GM19372 (cell line): ENCODE measurements at regions not wholly inside any gene's neighbourhood (a gene's known extent, or its start where the extent isn't known, plus 50 kb on each side); places are given as distances from the start of the nearest gene placed in this dataset.

Experiments
- ATAC-seq: cut with Tn5 transposase; IDR thresholded peaks from one replicate; pipeline ENCODE4 v1.9.1; 2021; ENCODE audit warnings: mild to moderate bottlenecking, low read depth, moderate library complexity; ENCODE audit not compliant: unreplicated experiment

DNA sequence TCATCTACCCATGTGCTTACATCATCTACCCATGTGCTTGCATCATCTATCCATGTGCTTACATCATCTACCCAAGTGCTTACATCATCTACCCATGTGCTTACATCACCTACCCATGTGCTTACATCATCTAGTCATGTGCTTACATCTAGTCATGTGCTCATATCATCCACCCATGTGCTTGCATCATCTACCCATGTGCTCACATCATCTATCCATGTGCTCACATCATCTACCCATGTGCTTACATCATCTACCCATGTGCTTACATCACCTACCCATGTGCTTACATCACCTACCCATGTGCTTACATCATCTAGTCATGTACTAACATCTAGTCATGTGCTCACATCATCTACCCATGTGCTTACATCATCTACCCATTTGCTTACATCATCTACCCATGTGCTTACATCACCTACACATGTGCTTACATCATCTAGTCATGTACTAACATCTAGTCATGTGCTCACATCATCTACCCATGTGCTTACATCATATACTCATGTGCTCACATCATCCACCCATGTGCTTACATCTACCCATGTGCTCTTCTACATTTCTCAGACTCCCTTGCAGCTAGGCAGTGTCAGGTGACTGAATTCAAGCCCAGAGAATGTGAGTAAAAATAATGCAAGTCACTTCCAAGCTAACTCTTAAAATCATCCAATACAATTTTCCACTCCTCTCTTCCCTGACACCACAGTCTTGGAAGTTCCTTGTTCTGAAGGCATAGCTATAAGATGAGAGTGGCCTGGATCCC is 196.8 kb downstream of the CBLN1 start:
- no peak for ATAC-seq

- ATAC-seq, result no peak
These were observed 200.1 kb downstream of the CBLN1 start for GRCh38 chr16:49081554-49081953.

DNA sequence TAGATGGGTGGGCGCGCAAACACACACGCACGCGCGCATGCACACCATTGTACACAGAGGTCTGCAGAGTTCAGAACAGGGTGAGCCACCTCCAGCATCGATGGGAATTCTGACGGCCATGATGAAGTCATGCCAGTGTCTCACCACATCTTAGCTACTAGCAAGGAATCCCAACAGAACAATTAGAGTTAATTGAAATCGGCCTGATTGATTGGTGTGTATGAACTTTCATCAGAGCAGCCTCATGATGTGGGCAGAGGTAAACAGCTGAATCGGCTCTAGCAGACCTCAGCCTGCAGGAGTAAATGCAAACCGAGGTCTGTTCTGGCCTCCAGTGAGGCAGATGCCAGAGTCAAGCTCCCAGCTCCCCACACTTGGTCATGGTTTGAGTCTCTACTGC is 200.6 kb downstream of the CBLN1 start:
- no peak for ATAC-seq

DNA sequence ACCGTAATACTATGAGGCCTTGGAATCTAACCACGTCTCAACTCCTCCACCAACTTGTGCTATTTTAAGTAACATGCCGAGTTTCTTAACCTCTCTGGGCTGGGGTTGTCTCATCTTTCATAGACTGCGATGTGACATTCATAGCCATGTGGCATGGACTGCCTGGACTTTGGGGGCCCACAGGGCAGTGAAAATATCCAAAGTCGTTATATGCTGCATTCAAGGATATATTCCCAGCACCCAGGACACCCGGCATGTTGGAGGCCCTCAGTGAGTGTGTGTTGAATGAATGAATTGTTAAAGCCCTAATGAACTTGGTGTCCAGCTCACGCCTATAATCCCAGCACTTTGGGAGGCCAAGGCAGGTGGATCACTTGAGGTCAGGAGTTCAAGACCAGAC is 203.1 kb downstream of the CBLN1 start:
- no peak for ATAC-seq

DNA sequence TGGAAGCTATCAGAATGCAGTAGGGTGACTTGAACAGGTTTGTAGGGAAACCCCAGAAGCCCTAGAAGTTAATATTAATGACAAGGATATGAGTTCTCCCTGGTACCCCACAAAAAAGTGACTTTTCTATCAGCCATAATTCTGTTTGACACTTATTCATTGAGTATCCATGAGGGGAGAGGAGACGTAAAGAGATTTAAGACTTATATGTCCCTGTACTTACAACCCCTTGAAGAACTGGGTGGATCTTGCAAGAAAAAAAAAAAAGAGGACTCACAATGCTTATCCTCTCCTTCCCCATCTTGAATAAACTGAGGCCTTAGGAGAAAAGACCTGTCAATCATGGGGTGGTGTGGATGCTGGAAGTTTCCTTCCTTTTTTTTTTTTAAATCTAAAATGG is 203.5 kb downstream of the CBLN1 start:
- no peak for ATAC-seq

- no peak for ATAC-seq
These were observed 205.9 kb downstream of the CBLN1 start for GRCh38 chr16:49075709-49076108.

GRCh38 chr16:49068224-49068623 is 213.4 kb downstream of the CBLN1 start:
- ATAC-seq, result no peak

DNA sequence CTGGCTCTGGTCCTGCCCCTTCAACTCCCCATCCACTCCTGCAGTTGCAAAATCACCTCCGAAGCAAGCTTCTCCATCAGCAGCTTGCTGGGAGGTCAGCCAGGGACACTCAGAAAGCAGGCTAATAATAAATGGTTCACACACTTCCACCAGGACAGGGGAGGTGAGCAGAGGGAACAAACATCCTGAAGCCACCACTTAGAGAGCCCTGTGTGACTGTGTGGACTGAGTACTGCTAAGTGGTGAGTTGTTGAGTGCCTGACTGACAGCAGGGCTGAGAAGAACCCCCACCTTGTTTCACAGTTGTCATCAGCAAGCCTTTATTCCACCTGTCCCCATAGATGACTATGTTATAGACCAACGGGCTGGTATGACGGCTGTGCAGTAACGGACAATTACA is 213.9 kb downstream of the CBLN1 start:
- ATAC-seq, result no peak

GRCh38 chr16:49061137-49061714 is 220.4 kb downstream of the CBLN1 start:
- ATAC-seq, result no peak

- ATAC-seq, result no peak
These were observed 220.9 kb downstream of the CBLN1 start for GRCh38 chr16:49060728-49061127.

DNA sequence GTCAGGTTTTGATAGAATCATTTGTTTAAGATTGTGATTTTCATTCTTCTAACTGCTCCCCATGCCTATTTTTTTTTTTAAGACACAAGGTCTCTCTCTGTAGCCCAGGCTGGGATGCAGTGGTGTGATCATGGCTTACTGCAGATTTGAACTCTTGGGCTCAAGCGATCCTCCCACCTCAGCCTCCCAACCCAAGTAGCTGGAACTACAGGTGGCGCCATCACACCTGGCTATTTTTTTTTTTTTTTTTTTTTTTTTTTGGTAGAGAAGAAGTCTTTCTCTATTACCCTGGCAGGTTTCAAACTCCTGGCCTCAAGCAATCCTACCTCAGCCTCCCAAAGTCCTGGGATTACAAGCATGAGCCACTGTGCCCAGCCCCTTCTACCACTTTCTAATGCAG is 223.3 kb downstream of the CBLN1 start:
- no peak for ATAC-seq

DNA sequence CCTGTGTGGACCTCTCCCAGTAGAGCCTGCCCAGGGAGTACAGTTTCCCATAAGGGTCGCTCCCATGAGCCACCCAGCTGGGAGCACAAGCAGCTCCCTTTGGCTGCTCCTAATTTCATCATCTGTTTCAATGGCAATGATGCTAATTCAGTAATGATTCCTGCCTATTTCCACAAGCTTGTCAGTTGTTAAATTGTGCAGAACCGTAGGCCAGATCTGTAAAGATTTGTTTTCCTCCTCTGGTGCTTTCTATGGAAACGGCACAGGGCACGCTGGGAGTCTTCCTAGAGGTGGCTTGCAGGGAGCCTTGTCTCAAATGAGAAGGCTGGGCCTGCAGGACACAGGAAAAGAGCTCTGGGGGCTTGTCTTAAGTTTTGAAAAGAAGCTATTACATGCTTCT is 223.7 kb downstream of the CBLN1 start:
- no peak for ATAC-seq

GRCh38 chr16:49057391-49057790 is 224.2 kb downstream of the CBLN1 start:
- no peak for ATAC-seq

GRCh38 chr16:49056546-49056945 is 225.1 kb downstream of the CBLN1 start:
- no peak for ATAC-seq

- ATAC-seq, result no peak
These were observed 225.7 kb downstream of the CBLN1 start for GRCh38 chr16:49055824-49056545.

DNA sequence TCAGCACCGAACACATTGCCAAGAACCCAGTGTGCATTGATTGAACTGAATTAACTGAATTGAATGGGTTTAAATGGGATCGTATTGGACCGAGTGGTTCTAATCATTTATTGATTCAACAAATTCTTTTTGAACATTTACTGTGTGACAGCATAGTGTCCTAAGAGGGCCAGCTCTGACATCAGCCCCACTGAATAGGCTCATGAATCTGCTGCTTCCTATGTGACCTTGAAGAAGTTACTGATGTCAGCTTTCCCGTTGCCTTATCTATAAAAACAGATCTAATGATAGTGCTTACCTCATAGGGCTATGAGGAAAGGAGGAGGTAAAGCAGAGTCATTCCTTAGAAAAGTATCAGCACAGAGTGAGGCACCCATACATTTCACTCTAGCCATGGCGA is 226.3 kb downstream of the CBLN1 start:
- ATAC-seq, result no peak

- ATAC-seq, result no peak
These were observed 227.0 kb downstream of the CBLN1 start for GRCh38 chr16:49054606-49055005.

GRCh38 chr16:49052846-49053245 is 228.8 kb downstream of the CBLN1 start:
- no peak for ATAC-seq

GRCh38 chr16:49051576-49051975 is 230.1 kb downstream of the CBLN1 start:
- no peak for ATAC-seq

GRCh38 chr16:49050607-49051006 is 231.0 kb downstream of the CBLN1 start:
- ATAC-seq, result no peak

GRCh38 chr16:49049644-49050043 is 232.0 kb downstream of the CBLN1 start:
- ATAC-seq, result no peak

DNA sequence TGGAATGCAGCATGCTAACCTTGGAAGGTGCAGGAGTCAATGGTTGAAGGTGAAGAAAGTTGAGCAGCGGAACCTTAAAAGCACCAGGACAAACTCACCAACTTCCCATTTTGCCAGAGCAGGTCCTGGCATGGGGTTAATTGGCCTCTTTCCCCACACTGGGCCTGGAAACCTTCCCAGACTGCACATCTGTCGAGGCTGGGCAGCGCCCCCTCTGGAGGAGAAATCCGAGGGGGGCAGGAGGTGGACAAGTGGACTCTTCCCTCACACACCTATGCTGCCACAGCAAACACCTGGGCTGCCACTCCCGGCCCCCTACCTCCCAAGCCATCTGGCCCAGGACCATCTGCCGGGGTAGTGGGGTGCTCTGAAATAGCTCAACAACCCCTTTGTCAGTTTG is 232.4 kb downstream of the CBLN1 start:
- no peak for ATAC-seq
